Psoas muscle (tissue), 7 donors: ENCODE measurements at regions not wholly inside any gene's neighbourhood (a gene's known extent, or its start where the extent isn't known, plus 50 kb on each side); places are given as distances from the start of the nearest gene placed in this dataset.
A peak's percentile ranks its signal among the peaks of the same experiment; 100 is the strongest.
"Not testable (repeated sequence)": the region's sequence is repeated elsewhere in the genome, so short reads cannot be mapped to it uniquely, and the experiment has no call there.

Experiments used
- ATAC-seq, 4 donors: fragments of 200-7000 bp; cut with Tn5 transposase; one replicate each; pipeline ENCODE4 v1.9.1; 2020; ENCODE audit warnings: moderate library complexity in 3 of 4, mild to moderate bottlenecking in 2 of 4
- DNase-seq, 2 donors: peaks; one replicate each; pipeline ENCODE4 v3.0.0-alpha.2; 2020
- H3K27ac ChIP-seq: fragments of 200-600 bp; one replicate; pipeline ENCODE4 v1.8.0; 2022
- H3K27me3 ChIP-seq, 3 donors: fragments of 200-600 bp in 1 of 3; one replicate each; pipeline versions ENCODE4 v1.6.1 to v1.8.0; 2013 to 2022; ENCODE audit warnings: low read length in 2 of 3, mild to moderate bottlenecking in 2 of 3, moderate library complexity in 1 of 3; ENCODE audit not compliant: insufficient read depth in 3 of 3
- H3K36me3 ChIP-seq, 2 donors: fragments of 200-600 bp in 1 of 2; one replicate each; pipeline versions ENCODE4 v1.6.1 to v1.8.0; 2013 to 2022; ENCODE audit warnings: low read depth in 1 of 2, mild to moderate bottlenecking in 1 of 2, moderate library complexity in 1 of 2; ENCODE audit not compliant: insufficient read depth in 1 of 2
- H3K4me1 ChIP-seq: fragments of 200-600 bp; one replicate; pipeline ENCODE4 v1.8.0; 2022
- H3K4me3 ChIP-seq: fragments of 200-600 bp; one replicate; pipeline ENCODE4 v1.8.0; 2022; ENCODE audit warnings: mild to moderate bottlenecking
- H3K9me3 ChIP-seq: fragments of 200-600 bp; one replicate; pipeline ENCODE4 v1.8.0; 2022
- WGBS, 3 donors: extraction: QIAGEN DNeasy Blood & Tissue Kit; methylation state at CpG; one replicate each; pipeline versions ENCODE4 v1.1.6 to v1.1.7; 2013; 5-methylcytosine and 5-hydroxymethylcytosine counted together
- intact Hi-C, 2 donors: fragments of 100-400 bp; cut with DNase I; formaldehyde crosslinking; loops; one replicate each; pipeline versions ENCODE4 v1.11.0 to v1.14.2; 2022
- TF ChIP-seq, protein P1 (sequence below): fragments of 200-600 bp; IDR thresholded peaks from one replicate; pipeline ENCODE4 v1.8.0; 2022; ENCODE audit warnings: antibody characterized with exemption
- donor health status: healthy with polysubstance abuse.
- donor health status: DM: no; HTN: no; CAD: no; lungs with moderate emphysema.
- donor health status: Bipolar disorder and iron deficiency.
- donor health status: healthy.
- donor health status: DM: yes; HTN: yes; CAD: no.
- donor health status: DM: no; HTN: no; CAD: no.
- donor health status: DM: yes; HTN: yes; CAD: no.

- H3K27me3 ChIP-seq = peaks cover 0 to 14% (median 0%) of the 10 kb centered on the region in 3 donors
- no peak for ATAC-seq
- intact Hi-C loops = loop anchor here in 1 of 2 donors (10.0 kb wide), 1 partner anchor 1145 kb away; no protein-coding TSS in a partner anchor
These were observed 54.7 kb upstream of the LAS1L start for GRCh38 chrX:65589304-65589703.

DNA sequence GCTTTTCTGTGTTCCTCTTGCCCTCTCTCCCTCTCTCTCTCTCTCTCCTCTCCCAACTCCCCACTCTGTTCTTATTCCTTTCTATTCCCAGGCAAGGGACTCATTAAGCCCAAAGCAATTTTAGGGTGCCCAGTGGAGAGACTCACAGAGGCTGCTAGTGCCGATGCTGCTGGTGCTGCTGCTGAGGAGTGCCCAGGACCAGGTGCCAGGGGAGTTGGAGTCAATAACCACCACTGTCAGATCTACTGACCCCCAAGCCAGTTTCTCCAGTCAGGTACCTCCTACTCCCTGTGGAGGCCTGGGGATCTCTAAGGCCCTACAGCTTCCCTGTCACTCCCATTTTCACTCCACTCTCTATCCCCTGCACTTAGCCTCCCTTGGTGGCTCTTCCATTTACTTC, 54.2 kb upstream of the LAS1L start:
- Histone ChIP-seq H3K36me3 (no peaks in the 10 kb centered on the region), H3K27me3 (peaks cover 0 to 14% (median 0%) of the 10 kb centered on the region in 3 donors), H3K4me3 (no peak overlapping the region), H3K9me3 (no peaks in the 10 kb centered on the region), H3K4me1 (no peaks in the 10 kb centered on the region), H3K27ac (no peak overlapping the region)
- ATAC-seq (no peak), DNase-seq (no peak)
- intact Hi-C loops = loop anchor here in 1 of 2 donors (10.0 kb wide), 1 partner anchor 1146 kb away; no protein-coding TSS in a partner anchor
- WGBS, 3 donors = 52 to 100% (median 70%) methylated on average over 1 of the region's 1 CpG
- TF ChIP-seq, protein P1, sequence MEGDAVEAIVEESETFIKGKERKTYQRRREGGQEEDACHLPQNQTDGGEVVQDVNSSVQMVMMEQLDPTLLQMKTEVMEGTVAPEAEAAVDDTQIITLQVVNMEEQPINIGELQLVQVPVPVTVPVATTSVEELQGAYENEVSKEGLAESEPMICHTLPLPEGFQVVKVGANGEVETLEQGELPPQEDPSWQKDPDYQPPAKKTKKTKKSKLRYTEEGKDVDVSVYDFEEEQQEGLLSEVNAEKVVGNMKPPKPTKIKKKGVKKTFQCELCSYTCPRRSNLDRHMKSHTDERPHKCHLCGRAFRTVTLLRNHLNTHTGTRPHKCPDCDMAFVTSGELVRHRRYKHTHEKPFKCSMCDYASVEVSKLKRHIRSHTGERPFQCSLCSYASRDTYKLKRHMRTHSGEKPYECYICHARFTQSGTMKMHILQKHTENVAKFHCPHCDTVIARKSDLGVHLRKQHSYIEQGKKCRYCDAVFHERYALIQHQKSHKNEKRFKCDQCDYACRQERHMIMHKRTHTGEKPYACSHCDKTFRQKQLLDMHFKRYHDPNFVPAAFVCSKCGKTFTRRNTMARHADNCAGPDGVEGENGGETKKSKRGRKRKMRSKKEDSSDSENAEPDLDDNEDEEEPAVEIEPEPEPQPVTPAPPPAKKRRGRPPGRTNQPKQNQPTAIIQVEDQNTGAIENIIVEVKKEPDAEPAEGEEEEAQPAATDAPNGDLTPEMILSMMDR = no peak

More at GRCh38 chrX:65589304-65589703, 54.7 kb upstream of the LAS1L start:
- Histone ChIP-seq H3K4me3 (no peak overlapping the region), H3K9me3 (no peaks in the 10 kb centered on the region), H3K36me3 (no peaks in the 10 kb centered on the region), H3K4me1 (no peaks in the 10 kb centered on the region), H3K27ac (no peak overlapping the region)
- WGBS, 3 donors = 60 to 68% (median 67%) methylated on average over 1 to 4 of the region's 4 CpGs
- TF ChIP-seq, protein P1 = no peak
- DNase-seq = no peak

DNA sequence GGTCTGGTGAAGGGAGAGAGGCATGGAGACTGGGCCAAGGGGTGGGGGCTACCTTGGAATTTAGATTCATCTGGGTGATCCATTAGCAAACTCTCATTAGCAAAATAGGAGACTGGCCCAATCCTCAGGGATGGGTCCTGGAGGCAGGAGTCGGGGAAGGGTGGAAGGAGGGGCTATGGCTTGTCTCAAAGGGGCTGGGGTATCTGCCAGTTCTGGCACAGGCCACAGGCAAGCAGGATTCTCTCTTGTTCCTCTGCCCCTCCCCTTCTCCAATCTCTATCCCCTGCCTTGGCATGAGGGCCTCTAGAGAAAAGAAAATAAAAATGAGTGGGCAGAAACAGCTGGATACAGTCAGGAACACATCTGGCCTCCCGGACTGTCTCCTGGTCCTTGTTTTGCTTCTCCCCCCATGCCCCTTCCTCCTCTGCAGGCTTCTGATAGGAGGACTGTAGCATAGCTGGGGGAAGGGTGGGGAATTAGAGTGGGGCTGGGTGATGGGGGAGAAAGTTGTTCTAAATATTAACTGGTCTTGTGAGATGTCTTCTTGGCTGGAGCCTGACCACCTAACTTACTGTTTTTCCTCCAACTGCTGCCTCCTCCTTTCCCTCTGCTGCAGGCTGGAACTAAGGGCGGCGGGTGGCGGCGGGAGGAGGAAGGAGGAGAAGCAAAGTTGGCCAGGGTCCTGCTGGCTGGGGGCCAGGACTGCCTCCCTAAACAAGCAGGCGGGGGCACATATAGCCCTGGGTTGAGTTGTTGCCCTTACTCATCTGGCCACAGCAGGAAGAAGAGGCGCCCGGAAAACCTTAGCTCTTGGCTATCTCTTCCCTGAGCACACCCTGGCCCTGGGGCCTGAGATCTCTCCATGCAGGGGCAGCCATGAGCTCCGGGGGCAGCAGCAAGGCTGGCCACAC, 53.3 kb upstream of the LAS1L start:
- no peaks in the 10 kb centered on the region for H3K36me3 ChIP-seq
- ATAC-seq (peak in 3 of 4 donors; percentile 16 to 40 (median 24)), DNase-seq (peak; percentile 75 to 82)
- intact Hi-C loops = loop anchor here in 1 of 2 donors (10.0 kb wide), 1 partner anchor 1147 kb away; no protein-coding TSS in a partner anchor
- peaks cover 0 to 14% (median 0%) of the 10 kb centered on the region in 3 donors for H3K27me3 ChIP-seq
- no peak overlapping the region for H3K4me3 ChIP-seq
- H3K4me1 ChIP-seq = no peaks in the 10 kb centered on the region
- no peaks in the 10 kb centered on the region for H3K9me3 ChIP-seq
- WGBS, 3 donors = 4 to 29% (median 14%) methylated on average over 4 to 10 of the region's 10 CpGs
- no peak overlapping the region for H3K27ac ChIP-seq
- TF ChIP-seq, protein P1 = no peak

DNA sequence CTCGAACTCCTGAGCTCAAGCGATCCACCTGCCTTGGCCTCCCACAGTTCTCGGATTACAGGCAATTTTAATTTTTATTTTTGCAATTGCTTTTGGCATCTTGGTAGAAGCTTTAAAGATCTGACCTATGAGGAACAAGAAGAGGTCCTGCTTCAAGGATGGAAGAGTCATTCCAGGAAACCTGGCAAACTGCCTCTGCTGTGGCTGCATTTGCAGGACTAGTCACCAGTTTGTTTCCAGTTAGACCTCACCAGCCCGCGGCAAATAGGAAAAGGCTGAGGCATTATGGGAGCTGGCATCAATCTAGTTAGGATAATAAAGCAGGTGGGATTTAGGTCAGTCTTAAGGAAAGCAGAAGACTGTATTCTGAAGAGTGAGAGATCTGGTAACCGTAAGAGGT, 51.9 kb upstream of the LAS1L start:
- Histone ChIP-seq H3K9me3 (no peaks in the 10 kb centered on the region), H3K27ac (no peak overlapping the region), H3K27me3 (peaks cover 0 to 19% (median 0%) of the 10 kb centered on the region in 3 donors), H3K4me3 (no peak overlapping the region), H3K36me3 (no peaks in the 10 kb centered on the region), H3K4me1 (no peaks in the 10 kb centered on the region)
- DNase-seq = no peak
- TF ChIP-seq, protein P1 = no peak
- WGBS, 3 donors = 72 to 85% (median 77%) methylated on average over 6 of the region's 6 CpGs
- intact Hi-C loops = loop anchor here in 1 of 2 donors (10.0 kb wide), 1 partner anchor 1148 kb away; no protein-coding TSS in a partner anchor
- ATAC-seq = no peak

DNA sequence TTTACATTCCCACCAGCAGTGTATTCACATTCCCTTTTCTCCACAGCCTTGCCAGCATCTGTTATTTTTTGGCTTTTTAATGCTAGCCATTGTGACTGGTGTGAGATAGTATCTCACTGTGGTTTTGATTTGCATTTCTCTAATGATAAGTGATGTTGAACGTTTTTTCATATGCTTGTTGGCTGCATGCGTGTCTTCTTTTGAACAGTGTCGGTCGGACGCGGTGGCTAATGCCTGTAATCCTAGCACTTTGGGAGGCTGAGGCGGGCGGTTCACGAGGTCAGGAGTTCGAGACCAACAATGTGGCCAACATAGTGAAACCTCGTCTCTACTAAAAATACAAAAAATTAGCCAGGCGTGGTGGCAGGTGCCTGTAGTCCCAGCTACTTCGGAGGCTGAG, 50.6 kb upstream of the LAS1L start:
- 60 to 69% (median 67%) methylated on average over 13 of the region's 13 CpGs for WGBS, 3 donors
- not testable (repeated sequence) for H3K36me3 ChIP-seq, H3K4me1 ChIP-seq, H3K4me3 ChIP-seq, H3K9me3 ChIP-seq, ATAC-seq, H3K27ac ChIP-seq, DNase-seq
- intact Hi-C loops = loop anchor here in 1 of 2 donors (10.0 kb wide), 1 partner anchor 1150 kb away; no protein-coding TSS in a partner anchor
- H3K27me3 ChIP-seq = peaks cover 0 to 20% (median 0%) of the 10 kb centered on the region in 3 donors
